ENCODE measurements at regions not wholly inside any gene's neighbourhood (a gene's known extent, or its start where the extent isn't known, plus 50 kb on each side); places are given as distances from the start of the nearest gene placed in this dataset.

DNA sequence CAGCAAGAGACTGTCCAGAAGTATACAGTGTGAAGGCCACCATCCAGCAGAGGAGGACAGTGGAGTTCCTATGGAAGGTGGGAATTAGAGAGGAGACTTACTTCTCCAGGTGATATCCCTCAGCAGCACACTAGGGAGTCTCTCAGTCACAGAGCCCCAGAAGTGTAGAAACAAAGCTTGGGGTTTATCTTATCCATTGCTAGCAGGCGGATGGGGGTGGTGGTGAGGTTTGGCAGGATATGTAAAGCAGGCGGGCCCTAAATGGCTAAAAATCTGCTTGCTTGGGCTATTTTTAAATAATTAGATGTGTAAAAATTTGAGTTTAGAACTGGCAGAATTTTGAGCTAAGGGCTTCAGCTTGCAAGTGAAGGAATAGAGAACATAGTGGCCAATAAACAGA lies 50.1 kb upstream of the RGS18 start:
- H3K9me3 ChIP-seq (ENCODE audit: low read length): no peaks in the 10 kb centered on the region
- FAIRE-seq (no peak), ATAC-seq (no peak), DNase-seq (ENCODE audit: low spot score) (no peak)
- no peak overlapping the region for H3K4me2 ChIP-seq (ENCODE audit: low read depth, low read length)
- no peaks in the 10 kb centered on the region for H3K36me3 ChIP-seq (replicated peaks in 1 of 2; ENCODE audit: control insufficient read depth in 1 of 2, insufficient read depth in 2 of 2, low read length in 2 of 2)
- H4K20me1 ChIP-seq (ENCODE audit: insufficient read depth, low read length): no peaks in the 10 kb centered on the region
- H3K9ac ChIP-seq (ENCODE audit: insufficient read depth, low read depth, low read length): no peak overlapping the region
- intact Hi-C loops (cut with micrococcal nuclease; ENCODE audit: unreplicated experiment): no loop called here
- TF ChIP-seq NFKBIZ (CRISPR knock-in tag; IDR thresholded peaks at IDR 0.05): no peak
- no peak for TF ChIP-seq HNRNPUL1 (IDR thresholded peaks at IDR 0.05; ENCODE audit: low read depth, low read length)
- TF ChIP-seq DR1 (CRISPR knock-in tag; IDR thresholded peaks at IDR 0.05): no peak
- TF ChIP-seq, protein P1, sequence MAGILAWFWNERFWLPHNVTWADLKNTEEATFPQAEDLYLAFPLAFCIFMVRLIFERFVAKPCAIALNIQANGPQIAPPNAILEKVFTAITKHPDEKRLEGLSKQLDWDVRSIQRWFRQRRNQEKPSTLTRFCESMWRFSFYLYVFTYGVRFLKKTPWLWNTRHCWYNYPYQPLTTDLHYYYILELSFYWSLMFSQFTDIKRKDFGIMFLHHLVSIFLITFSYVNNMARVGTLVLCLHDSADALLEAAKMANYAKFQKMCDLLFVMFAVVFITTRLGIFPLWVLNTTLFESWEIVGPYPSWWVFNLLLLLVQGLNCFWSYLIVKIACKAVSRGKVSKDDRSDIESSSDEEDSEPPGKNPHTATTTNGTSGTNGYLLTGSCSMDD (CRISPR knock-in tag; IDR thresholded peaks at IDR 0.05): no peak
- TF ChIP-seq, protein P2, sequence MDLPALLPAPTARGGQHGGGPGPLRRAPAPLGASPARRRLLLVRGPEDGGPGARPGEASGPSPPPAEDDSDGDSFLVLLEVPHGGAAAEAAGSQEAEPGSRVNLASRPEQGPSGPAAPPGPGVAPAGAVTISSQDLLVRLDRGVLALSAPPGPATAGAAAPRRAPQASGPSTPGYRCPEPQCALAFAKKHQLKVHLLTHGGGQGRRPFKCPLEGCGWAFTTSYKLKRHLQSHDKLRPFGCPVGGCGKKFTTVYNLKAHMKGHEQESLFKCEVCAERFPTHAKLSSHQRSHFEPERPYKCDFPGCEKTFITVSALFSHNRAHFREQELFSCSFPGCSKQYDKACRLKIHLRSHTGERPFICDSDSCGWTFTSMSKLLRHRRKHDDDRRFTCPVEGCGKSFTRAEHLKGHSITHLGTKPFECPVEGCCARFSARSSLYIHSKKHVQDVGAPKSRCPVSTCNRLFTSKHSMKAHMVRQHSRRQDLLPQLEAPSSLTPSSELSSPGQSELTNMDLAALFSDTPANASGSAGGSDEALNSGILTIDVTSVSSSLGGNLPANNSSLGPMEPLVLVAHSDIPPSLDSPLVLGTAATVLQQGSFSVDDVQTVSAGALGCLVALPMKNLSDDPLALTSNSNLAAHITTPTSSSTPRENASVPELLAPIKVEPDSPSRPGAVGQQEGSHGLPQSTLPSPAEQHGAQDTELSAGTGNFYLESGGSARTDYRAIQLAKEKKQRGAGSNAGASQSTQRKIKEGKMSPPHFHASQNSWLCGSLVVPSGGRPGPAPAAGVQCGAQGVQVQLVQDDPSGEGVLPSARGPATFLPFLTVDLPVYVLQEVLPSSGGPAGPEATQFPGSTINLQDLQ (CRISPR knock-in tag; IDR thresholded peaks at IDR 0.05): no peak
- TF ChIP-seq FOXA1 (IDR thresholded peaks at IDR 0.05): no peak
- TF ChIP-seq FOXA1 (CRISPR knock-in tag; IDR thresholded peaks at IDR 0.05): no peak
- TF ChIP-seq ONECUT2 (CRISPR knock-in tag; IDR thresholded peaks at IDR 0.05): no peak
- no peak for TF ChIP-seq NFATC3 (CRISPR knock-in tag; IDR thresholded peaks at IDR 0.05)
- no peak for TF ChIP-seq MTA3 (CRISPR knock-in tag; IDR thresholded peaks at IDR 0.05)
- no peak for TF ChIP-seq U2AF1 (optimal IDR thresholded peaks at IDR 0.05; ENCODE audit: low read depth, low read length)
- TF ChIP-seq ZFY (CRISPR knock-in tag; IDR thresholded peaks at IDR 0.05): no peak
- TF ChIP-seq KDM6A (CRISPR knock-in tag; IDR thresholded peaks at IDR 0.05; ENCODE audit: low read depth): no peak
- TF ChIP-seq, protein P3, sequence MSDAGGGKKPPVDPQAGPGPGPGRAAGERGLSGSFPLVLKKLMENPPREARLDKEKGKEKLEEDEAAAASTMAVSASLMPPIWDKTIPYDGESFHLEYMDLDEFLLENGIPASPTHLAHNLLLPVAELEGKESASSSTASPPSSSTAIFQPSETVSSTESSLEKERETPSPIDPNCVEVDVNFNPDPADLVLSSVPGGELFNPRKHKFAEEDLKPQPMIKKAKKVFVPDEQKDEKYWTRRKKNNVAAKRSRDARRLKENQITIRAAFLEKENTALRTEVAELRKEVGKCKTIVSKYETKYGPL (CRISPR knock-in tag; IDR thresholded peaks at IDR 0.05): no peak
- no peak for TF ChIP-seq ZNF556 (CRISPR knock-in tag; IDR thresholded peaks at IDR 0.05; ENCODE audit: borderline replicate concordance)
- no peak for TF ChIP-seq SRSF1 (optimal IDR thresholded peaks at IDR 0.05; ENCODE audit: low read depth, low read length)
- no peak overlapping the region for H2AFZ ChIP-seq (ENCODE audit: low read length)
- H3K4me1 ChIP-seq (ENCODE audit: insufficient read depth, low read length): no peaks in the 10 kb centered on the region
- H3K27ac ChIP-seq (ENCODE audit: extremely low read length, insufficient read depth, low read length): no peak overlapping the region
- WGBS (ENCODE audit: low lambda C conversion rate): 8% methylated on average over 2 of the region's 2 CpGs
- ChIA-PET CTCF (ENCODE audit: low intra/inter-chr PET ratio, low total read pairs) (no interaction called here), POLR2A (no interaction called here)
- BruUV-seq (replicated peaks): no TSS peak
- H3K79me2 ChIP-seq (ENCODE audit: insufficient read depth, low read length): no peaks in the 10 kb centered on the region
- no peaks in the 10 kb centered on the region for H3K27me3 ChIP-seq (ENCODE audit: control insufficient read depth in 1 of 2, insufficient read depth in 2 of 2, low read length in 2 of 2)
- in situ Hi-C loops (cut with HindIII; ENCODE audit: extremely low pct_ligation_motif_present, low pct_unique_long_range_greater_than_20kb): no loop called here
- H3K4me3 ChIP-seq (replicated peaks in 1 of 3; ENCODE audit: insufficient read depth in 1 of 3, low read depth in 2 of 3, low read length in 3 of 3): no peak overlapping the region

All from HepG2 (cell line).